Chondrocyte (in vitro differentiated cells): ENCODE measurements at regions not wholly inside any gene's neighbourhood (a gene's known extent, or its start where the extent isn't known, plus 50 kb on each side); places are given as distances from the start of the nearest gene placed in this dataset.

Experiments
- DNase-seq: peaks from one replicate; pipeline ENCODE4 v3.0.0; 2021; ENCODE audit warnings: mixed read lengths, low spot score
- H3K27ac Mint-ChIP-seq: one replicate; pipeline ENCODE4 v1.8.0; 2021; ENCODE audit warnings: mild to moderate bottlenecking, moderate library complexity, mixed read lengths; ENCODE audit not compliant: unreplicated experiment
- H3K27me3 Mint-ChIP-seq: 2 replicates; pipeline ENCODE4 v1.8.0; 2021; ENCODE audit warnings: low read depth, mixed read lengths
- H3K36me3 Mint-ChIP-seq: 2 replicates; pipeline ENCODE4 v1.8.0; 2021; ENCODE audit warnings: low read depth, mixed read lengths
- H3K4me1 Mint-ChIP-seq: 2 replicates; pipeline ENCODE4 v1.8.0; 2021; ENCODE audit warnings: low read depth, mild to moderate bottlenecking, mixed read lengths
- H3K4me3 Mint-ChIP-seq: one replicate; pipeline ENCODE4 v1.8.0; 2021; ENCODE audit warnings: mild to moderate bottlenecking, moderate library complexity, mixed read lengths; ENCODE audit not compliant: unreplicated experiment
- H3K9me3 Mint-ChIP-seq: 2 replicates; pipeline ENCODE4 v1.8.0; 2021; ENCODE audit warnings: low read depth, mixed read lengths
- TF ChIP-seq, protein P1 (sequence below): fragments of 200-600 bp; sonication (generic); IDR thresholded peaks from 2 replicates; pipeline ENCODE4 v1.5.0; 2021; ENCODE audit warnings: antibody characterized with exemption, mild to moderate bottlenecking, moderate library complexity

DNA sequence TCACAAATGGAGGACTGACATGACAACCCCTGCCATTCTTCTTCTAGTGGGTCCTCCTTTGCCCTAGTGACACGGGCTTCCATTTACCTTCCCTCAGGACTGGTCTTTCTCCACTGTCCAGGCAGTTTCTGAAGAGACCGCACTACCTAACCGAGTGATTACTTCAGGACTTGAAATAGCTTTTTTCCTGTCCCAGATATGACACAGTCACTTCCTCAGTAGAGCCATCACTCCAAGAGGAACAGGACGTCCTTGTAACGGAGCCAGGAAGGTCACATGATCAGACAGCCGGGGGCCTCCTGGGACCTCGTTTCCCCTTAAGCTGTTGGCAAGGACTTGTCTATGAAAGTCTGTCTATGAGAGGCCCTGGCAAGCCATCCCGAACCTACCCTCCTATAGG is 62.3 kb downstream of the FOS start:
- Mint-ChIP-seq H3K4me1 (peaks cover 18% of the 10 kb centered on the region), H3K4me3 (no peak overlapping the region), H3K27me3 (peaks cover 3% of the 10 kb centered on the region), H3K9me3 (no peaks in the 10 kb centered on the region), H3K27ac (peak overlapping the region; percentile 85), H3K36me3 (peaks cover 2% of the 10 kb centered on the region)
- TF ChIP-seq, protein P1, sequence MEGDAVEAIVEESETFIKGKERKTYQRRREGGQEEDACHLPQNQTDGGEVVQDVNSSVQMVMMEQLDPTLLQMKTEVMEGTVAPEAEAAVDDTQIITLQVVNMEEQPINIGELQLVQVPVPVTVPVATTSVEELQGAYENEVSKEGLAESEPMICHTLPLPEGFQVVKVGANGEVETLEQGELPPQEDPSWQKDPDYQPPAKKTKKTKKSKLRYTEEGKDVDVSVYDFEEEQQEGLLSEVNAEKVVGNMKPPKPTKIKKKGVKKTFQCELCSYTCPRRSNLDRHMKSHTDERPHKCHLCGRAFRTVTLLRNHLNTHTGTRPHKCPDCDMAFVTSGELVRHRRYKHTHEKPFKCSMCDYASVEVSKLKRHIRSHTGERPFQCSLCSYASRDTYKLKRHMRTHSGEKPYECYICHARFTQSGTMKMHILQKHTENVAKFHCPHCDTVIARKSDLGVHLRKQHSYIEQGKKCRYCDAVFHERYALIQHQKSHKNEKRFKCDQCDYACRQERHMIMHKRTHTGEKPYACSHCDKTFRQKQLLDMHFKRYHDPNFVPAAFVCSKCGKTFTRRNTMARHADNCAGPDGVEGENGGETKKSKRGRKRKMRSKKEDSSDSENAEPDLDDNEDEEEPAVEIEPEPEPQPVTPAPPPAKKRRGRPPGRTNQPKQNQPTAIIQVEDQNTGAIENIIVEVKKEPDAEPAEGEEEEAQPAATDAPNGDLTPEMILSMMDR: no peak
- DNase-seq: no peak

DNA sequence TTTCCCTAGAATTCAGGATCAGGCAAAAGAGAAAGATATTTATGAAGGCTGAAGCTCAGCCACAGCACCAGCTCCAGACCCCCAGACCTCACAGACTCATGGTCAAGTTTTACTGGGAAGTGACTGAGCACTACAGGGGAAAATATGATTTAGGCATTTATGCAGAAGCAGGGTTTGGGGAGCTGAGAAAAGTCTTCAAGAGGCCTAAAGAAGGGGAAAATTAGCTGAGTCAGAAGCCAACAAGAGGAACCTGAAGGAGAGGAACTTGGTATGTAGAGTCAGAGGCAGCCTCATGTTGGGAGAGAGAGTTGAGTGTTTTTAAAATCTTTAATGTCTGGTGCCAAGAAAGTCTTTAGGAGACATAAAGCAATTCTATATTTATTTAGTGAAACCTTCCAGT is 63.0 kb downstream of the FOS start:
- H3K9me3 Mint-ChIP-seq: no peaks in the 10 kb centered on the region
- H3K4me3 Mint-ChIP-seq: no peak overlapping the region
- H3K4me1 Mint-ChIP-seq: peaks cover 18% of the 10 kb centered on the region
- H3K27ac Mint-ChIP-seq: peak overlapping the region; percentile 85
- DNase-seq: no peak
- TF ChIP-seq, protein P1: no peak
- H3K27me3 Mint-ChIP-seq: peaks cover 3% of the 10 kb centered on the region
- H3K36me3 Mint-ChIP-seq: peaks cover 2% of the 10 kb centered on the region

DNA sequence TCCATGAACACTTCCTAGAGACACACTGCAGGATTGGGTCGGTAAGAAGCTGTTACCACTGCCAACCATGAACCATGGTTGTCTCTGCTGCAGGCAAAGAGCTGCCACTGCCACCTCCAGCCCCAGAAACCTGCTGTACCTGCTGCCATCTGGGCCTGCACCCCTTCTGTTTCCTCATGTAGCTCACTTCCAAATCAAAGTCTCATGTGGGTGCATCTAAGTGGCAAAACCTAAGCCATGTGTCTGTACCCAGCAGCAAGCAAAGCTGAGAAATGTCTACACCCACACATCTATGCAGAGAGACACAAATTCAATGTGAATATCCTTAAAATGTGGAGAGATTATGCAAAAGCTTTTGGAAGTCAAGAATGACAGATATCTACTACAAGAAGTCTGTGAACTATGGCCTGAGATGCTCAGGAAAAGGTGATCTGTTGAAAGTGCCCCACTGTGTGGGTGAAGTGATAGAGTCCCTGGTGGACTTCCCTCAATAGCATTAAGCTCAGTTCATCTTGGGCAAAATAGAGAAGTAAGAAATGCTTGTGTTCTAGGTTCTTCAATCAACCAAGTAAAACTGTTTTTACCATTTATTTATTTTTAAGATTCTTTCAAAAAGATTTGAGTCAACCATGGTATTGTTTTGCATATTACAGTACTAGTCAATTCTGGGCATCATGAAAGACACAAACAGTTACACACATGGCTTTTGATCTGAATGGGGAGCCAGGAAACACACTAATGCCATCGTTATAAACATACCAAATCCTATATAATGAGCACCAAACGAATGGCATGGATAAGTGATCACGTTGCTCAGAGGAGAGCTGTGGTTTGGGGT is 64.4 kb downstream of the FOS start:
- TF ChIP-seq, protein P1: no peak
- no peak for DNase-seq
- Mint-ChIP-seq H3K27me3 (peaks cover 5% of the 10 kb centered on the region), H3K4me1 (peaks cover 18% of the 10 kb centered on the region), H3K9me3 (no peaks in the 10 kb centered on the region), H3K36me3 (peaks cover 2% of the 10 kb centered on the region), H3K27ac (no peak overlapping the region), H3K4me3 (no peak overlapping the region)

DNA sequence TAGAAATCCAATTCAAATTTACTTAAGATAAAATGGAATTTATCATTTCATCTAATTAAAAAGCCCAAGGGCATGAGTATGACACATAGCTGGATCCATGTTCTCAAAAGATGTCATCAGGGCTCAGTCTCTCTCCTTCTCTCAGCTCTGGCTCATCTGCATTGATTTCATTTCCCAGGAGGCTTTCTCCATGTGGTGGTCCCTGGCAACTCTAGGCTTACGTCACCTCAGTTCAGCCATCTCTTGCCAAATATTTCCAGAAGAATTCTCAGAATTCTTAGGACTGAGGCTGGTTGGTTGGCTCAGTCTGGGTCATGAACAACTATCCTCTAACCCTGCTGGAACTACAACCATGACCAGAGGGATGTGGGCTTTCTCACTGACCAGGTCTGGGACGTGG is 65.3 kb downstream of the FOS start:
- Mint-ChIP-seq H3K27ac (no peak overlapping the region), H3K27me3 (peaks cover 5% of the 10 kb centered on the region), H3K9me3 (no peaks in the 10 kb centered on the region), H3K36me3 (peaks cover 2% of the 10 kb centered on the region), H3K4me1 (peaks cover 18% of the 10 kb centered on the region), H3K4me3 (no peak overlapping the region)
- TF ChIP-seq, protein P1: no peak
- DNase-seq: no peak

DNA sequence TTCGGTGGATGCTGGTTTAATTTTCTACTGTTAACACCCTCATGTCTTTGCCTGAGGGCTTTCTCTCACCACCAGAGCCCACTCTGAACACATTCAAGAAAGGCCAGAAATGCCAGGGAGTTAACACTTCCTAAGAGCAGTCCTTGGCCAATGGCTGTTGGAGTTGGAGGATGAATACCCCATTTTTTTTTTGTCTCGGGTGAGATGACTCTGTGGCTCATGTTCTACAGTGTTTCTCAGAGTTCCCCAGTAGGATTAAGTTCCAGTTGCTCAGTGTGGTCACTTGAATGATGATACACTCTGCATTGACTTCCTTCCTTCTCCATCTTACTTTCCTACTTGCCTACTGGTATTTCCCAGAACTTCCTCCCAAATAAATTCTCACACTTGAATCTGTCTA is 65.8 kb downstream of the FOS start:
- peaks cover 2% of the 10 kb centered on the region for H3K36me3 Mint-ChIP-seq
- H3K4me1 Mint-ChIP-seq: peaks cover 15% of the 10 kb centered on the region
- H3K27ac Mint-ChIP-seq: no peak overlapping the region
- TF ChIP-seq, protein P1: no peak
- no peak overlapping the region for H3K4me3 Mint-ChIP-seq
- DNase-seq: no peak
- H3K27me3 Mint-ChIP-seq: peaks cover 5% of the 10 kb centered on the region
- H3K9me3 Mint-ChIP-seq: peaks cover 3% of the 10 kb centered on the region
